ENCODE measurements at regions not wholly inside any gene's neighbourhood (a gene's known extent, or its start where the extent isn't known, plus 50 kb on each side); places are given as distances from the start of the nearest gene placed in this dataset.
"Not testable (repeated sequence)": the region's sequence is repeated elsewhere in the genome, so short reads cannot be mapped to it uniquely, and the experiment has no call there.

DNA sequence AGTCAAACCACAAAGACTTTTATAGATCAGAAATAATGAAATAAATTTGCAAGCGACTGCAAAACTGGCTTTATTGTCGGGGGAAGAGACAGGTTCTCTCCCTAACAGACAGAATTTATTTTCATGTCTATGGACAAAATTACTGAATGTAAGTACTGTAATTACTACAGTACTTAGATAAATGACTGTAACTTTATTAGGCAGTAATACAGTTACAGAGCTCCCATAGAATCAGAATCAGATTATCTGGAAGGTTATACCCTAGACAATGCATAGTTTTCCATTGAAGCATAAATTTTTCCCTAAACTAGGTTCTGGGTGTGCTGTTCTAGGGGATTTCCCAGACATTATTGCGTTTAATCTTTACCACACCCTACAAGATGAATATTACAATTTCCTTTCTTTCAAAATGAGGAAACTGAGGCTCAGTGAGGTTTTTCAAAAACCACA, 114.2 kb downstream of the C12orf75 start:
- H2BK15ac ChIP-seq (ENCODE audit: low read depth, poor library complexity, severe bottlenecking): no peak overlapping the region
- H3K9me3 ChIP-seq (ENCODE audit: control insufficient read depth, low read length): no peaks in the 10 kb centered on the region
- H3K18ac ChIP-seq (ENCODE audit: low read depth in 1 of 2, low read length in 2 of 2): no peak overlapping the region
- no peak overlapping the region for H3K4ac ChIP-seq (ENCODE audit: low read depth in 1 of 2, low read length in 2 of 2)
- H2AK5ac ChIP-seq (ENCODE audit: low read length, severe bottlenecking): no peak overlapping the region
- H2BK12ac ChIP-seq (ENCODE audit: low read length in 2 of 2): no peak overlapping the region
- H4K8ac ChIP-seq (ENCODE audit: low read length): no peak overlapping the region
- no peaks in the 10 kb centered on the region for H3K79me1 ChIP-seq (replicated peaks; ENCODE audit: low read length, poor library complexity, severe bottlenecking)
- no peak overlapping the region for H3K9ac ChIP-seq (ENCODE audit: low read length)
- peaks cover 0 to 20% of the 10 kb centered on the region in 2 experiments for H3K27me3 ChIP-seq (ENCODE audit: control insufficient read depth in 1 of 2, insufficient read depth in 1 of 2, low read length in 2 of 2)
- no peak overlapping the region for H3K4me3 ChIP-seq (ENCODE audit: insufficient read depth in 1 of 2, low read depth in 1 of 2, low read length in 2 of 2)
- no peak overlapping the region for H2BK120ac ChIP-seq (ENCODE audit: low read depth, low read length)
- no peak for DNase-seq
- no peak overlapping the region for H3K4me2 ChIP-seq (ENCODE audit: low read length, poor library complexity, severe bottlenecking)
- H3K36me3 ChIP-seq (ENCODE audit: control insufficient read depth in 1 of 2, insufficient read depth in 2 of 2, low read depth in 1 of 2, low read length in 2 of 2): no peaks in the 10 kb centered on the region
- no peak overlapping the region for H4K91ac ChIP-seq (ENCODE audit: low read length)
- H3K23ac ChIP-seq (ENCODE audit: low read length in 2 of 2): no peak overlapping the region
- H2AFZ ChIP-seq (ENCODE audit: low read depth, low read length): no peak overlapping the region
- no peak overlapping the region for H2BK5ac ChIP-seq (ENCODE audit: low read depth, low read length, poor library complexity, severe bottlenecking)
- H3K4me1 ChIP-seq (ENCODE audit: control insufficient read depth, insufficient read depth, low read depth, low read length): peaks cover 2% of the 10 kb centered on the region
- no peak overlapping the region for H3K14ac ChIP-seq (ENCODE audit: low read length in 2 of 2)
- WGBS: no CpG with 5 or more reads among the region's 3 CpGs
- H3K27ac ChIP-seq (ENCODE audit: low read length, poor library complexity, severe bottlenecking): no peak overlapping the region

GRCh38 chr12:105445249-105445648, 114.8 kb downstream of the C12orf75 start:
- no peak overlapping the region for H3K9ac ChIP-seq (ENCODE audit: low read length)
- H3K14ac ChIP-seq (ENCODE audit: low read length in 2 of 2): no peak overlapping the region
- WGBS: no CpG with 5 or more reads among the region's 3 CpGs
- no peak overlapping the region for H3K4ac ChIP-seq (ENCODE audit: low read depth in 1 of 2, low read length in 2 of 2)
- H3K4me2 ChIP-seq (ENCODE audit: low read length, poor library complexity, severe bottlenecking): no peak overlapping the region
- H2BK5ac ChIP-seq (ENCODE audit: low read depth, low read length, poor library complexity, severe bottlenecking): no peak overlapping the region
- H4K91ac ChIP-seq (ENCODE audit: low read length): no peak overlapping the region
- no peak overlapping the region for H3K4me3 ChIP-seq (ENCODE audit: insufficient read depth in 1 of 2, low read depth in 1 of 2, low read length in 2 of 2)
- peak overlapping the region; percentile 59 for H3K27ac ChIP-seq (ENCODE audit: low read length, poor library complexity, severe bottlenecking)
- no peak overlapping the region for H2BK120ac ChIP-seq (ENCODE audit: low read depth, low read length)
- no peaks in the 10 kb centered on the region for H3K79me1 ChIP-seq (replicated peaks; ENCODE audit: low read length, poor library complexity, severe bottlenecking)
- H2AK5ac ChIP-seq (ENCODE audit: low read length, severe bottlenecking): no peak overlapping the region
- H3K23ac ChIP-seq (ENCODE audit: low read length in 2 of 2): no peak overlapping the region
- no peak for DNase-seq
- H3K4me1 ChIP-seq (ENCODE audit: control insufficient read depth, insufficient read depth, low read depth, low read length): peaks cover 2% of the 10 kb centered on the region
- no peak overlapping the region for H2BK15ac ChIP-seq (ENCODE audit: low read depth, poor library complexity, severe bottlenecking)
- peaks cover 0 to 21% of the 10 kb centered on the region in 2 experiments for H3K27me3 ChIP-seq (ENCODE audit: control insufficient read depth in 1 of 2, insufficient read depth in 1 of 2, low read length in 2 of 2)
- H3K36me3 ChIP-seq (ENCODE audit: control insufficient read depth in 1 of 2, insufficient read depth in 2 of 2, low read depth in 1 of 2, low read length in 2 of 2): no peaks in the 10 kb centered on the region
- H3K9me3 ChIP-seq (ENCODE audit: control insufficient read depth, low read length): no peaks in the 10 kb centered on the region
- H3K18ac ChIP-seq (ENCODE audit: low read depth in 1 of 2, low read length in 2 of 2): no peak overlapping the region
- H2AFZ ChIP-seq (ENCODE audit: low read depth, low read length): no peak overlapping the region
- no peak overlapping the region for H4K8ac ChIP-seq (ENCODE audit: low read length)
- no peak overlapping the region for H2BK12ac ChIP-seq (ENCODE audit: low read length in 2 of 2)

DNA sequence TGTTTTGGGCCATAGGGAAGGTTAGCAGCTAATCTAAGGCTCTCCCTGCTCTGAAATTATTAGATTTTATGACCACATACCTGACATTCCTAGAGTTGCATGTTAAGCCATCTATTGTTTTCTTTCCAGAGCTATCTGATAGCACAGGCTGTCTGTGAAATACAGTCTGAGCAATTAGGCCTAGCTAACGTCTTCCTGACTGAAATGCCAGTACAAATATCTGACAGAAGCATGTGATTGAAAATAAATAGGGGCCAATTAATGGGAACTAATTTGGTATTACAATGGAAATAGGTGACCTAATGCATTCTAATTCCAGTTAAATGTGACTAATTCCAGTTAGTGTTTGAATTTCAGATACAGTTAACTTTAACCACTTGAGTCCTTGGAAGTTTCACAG, 115.2 kb downstream of the C12orf75 start:
- Histone ChIP-seq H3K4me3 (ENCODE audit: insufficient read depth in 1 of 2, low read depth in 1 of 2, low read length in 2 of 2) (no peak overlapping the region), H4K8ac (ENCODE audit: low read length) (no peak overlapping the region), H4K91ac (ENCODE audit: low read length) (no peak overlapping the region), H2BK15ac (ENCODE audit: low read depth, poor library complexity, severe bottlenecking) (no peak overlapping the region), H3K9ac (ENCODE audit: low read length) (no peak overlapping the region), H2BK5ac (ENCODE audit: low read depth, low read length, poor library complexity, severe bottlenecking) (no peak overlapping the region), H3K79me1 (replicated peaks; ENCODE audit: low read length, poor library complexity, severe bottlenecking) (no peaks in the 10 kb centered on the region), H3K18ac (ENCODE audit: low read depth in 1 of 2, low read length in 2 of 2) (no peak overlapping the region), H2AK5ac (ENCODE audit: low read length, severe bottlenecking) (no peak overlapping the region), H2BK12ac (ENCODE audit: low read length in 2 of 2) (no peak overlapping the region), H3K36me3 (ENCODE audit: control insufficient read depth in 1 of 2, insufficient read depth in 2 of 2, low read depth in 1 of 2, low read length in 2 of 2) (no peaks in the 10 kb centered on the region), H2BK120ac (ENCODE audit: low read depth, low read length) (no peak overlapping the region), H3K14ac (ENCODE audit: low read length in 2 of 2) (no peak overlapping the region), H3K23ac (ENCODE audit: low read length in 2 of 2) (no peak overlapping the region), H3K4me1 (ENCODE audit: control insufficient read depth, insufficient read depth, low read depth, low read length) (peaks cover 2% of the 10 kb centered on the region), H3K27me3 (ENCODE audit: control insufficient read depth in 1 of 2, insufficient read depth in 1 of 2, low read length in 2 of 2) (peaks cover 0 to 21% of the 10 kb centered on the region in 2 experiments), H2AFZ (ENCODE audit: low read depth, low read length) (no peak overlapping the region), H3K4ac (ENCODE audit: low read depth in 1 of 2, low read length in 2 of 2) (no peak overlapping the region), H3K4me2 (ENCODE audit: low read length, poor library complexity, severe bottlenecking) (no peak overlapping the region), H3K27ac (ENCODE audit: low read length, poor library complexity, severe bottlenecking) (peak overlapping the region; percentile 71), H3K9me3 (ENCODE audit: control insufficient read depth, low read length) (no peaks in the 10 kb centered on the region)
- no peak for DNase-seq
- 12% methylated on average over 1 of the region's 1 CpG for WGBS

- H3K4me1 ChIP-seq (ENCODE audit: control insufficient read depth, insufficient read depth, low read depth, low read length); H3K4ac ChIP-seq (ENCODE audit: low read depth in 1 of 2, low read length in 2 of 2); H2BK12ac ChIP-seq (ENCODE audit: low read length in 2 of 2); H3K36me3 ChIP-seq (ENCODE audit: control insufficient read depth in 1 of 2, insufficient read depth in 2 of 2, low read depth in 1 of 2, low read length in 2 of 2); H3K18ac ChIP-seq (ENCODE audit: low read depth in 1 of 2, low read length in 2 of 2); H3K9me3 ChIP-seq (ENCODE audit: control insufficient read depth, low read length); H2BK15ac ChIP-seq (ENCODE audit: low read depth, poor library complexity, severe bottlenecking); H3K4me2 ChIP-seq (ENCODE audit: low read length, poor library complexity, severe bottlenecking); H4K91ac ChIP-seq (ENCODE audit: low read length); DNase-seq; H2BK5ac ChIP-seq (ENCODE audit: low read depth, low read length, poor library complexity, severe bottlenecking); H3K9ac ChIP-seq (ENCODE audit: low read length); H3K4me3 ChIP-seq (ENCODE audit: insufficient read depth in 1 of 2, low read depth in 1 of 2, low read length in 2 of 2); H2AFZ ChIP-seq (ENCODE audit: low read depth, low read length); H4K8ac ChIP-seq (ENCODE audit: low read length); H3K23ac ChIP-seq (ENCODE audit: low read length in 2 of 2); H3K14ac ChIP-seq (ENCODE audit: low read length in 2 of 2); H2BK120ac ChIP-seq (ENCODE audit: low read depth, low read length); H3K79me1 ChIP-seq (replicated peaks; ENCODE audit: low read length, poor library complexity, severe bottlenecking): not testable (repeated sequence)
- WGBS: 100% methylated on average over 1 of the region's 2 CpGs
- H3K27me3 ChIP-seq (ENCODE audit: control insufficient read depth in 1 of 2, insufficient read depth in 1 of 2, low read length in 2 of 2): peaks cover 0 to 21% of the 10 kb centered on the region in 2 experiments
- peak overlapping the region; percentile 18 for H3K27ac ChIP-seq (ENCODE audit: low read length, poor library complexity, severe bottlenecking)
- peak overlapping the region; percentile 92 for H2AK5ac ChIP-seq (ENCODE audit: low read length, severe bottlenecking)
Measured at GRCh38 chr12:105446460-105446859, 116.0 kb downstream of the C12orf75 start.

All from mesenchymal stem cell (in vitro differentiated cells and primary cell).